ENCODE measurements at regions not wholly inside any gene's neighbourhood (a gene's known extent, or its start where the extent isn't known, plus 50 kb on each side); places are given as distances from the start of the nearest gene placed in this dataset.
A peak's percentile ranks its signal among the peaks of the same experiment; 100 is the strongest.

DNA sequence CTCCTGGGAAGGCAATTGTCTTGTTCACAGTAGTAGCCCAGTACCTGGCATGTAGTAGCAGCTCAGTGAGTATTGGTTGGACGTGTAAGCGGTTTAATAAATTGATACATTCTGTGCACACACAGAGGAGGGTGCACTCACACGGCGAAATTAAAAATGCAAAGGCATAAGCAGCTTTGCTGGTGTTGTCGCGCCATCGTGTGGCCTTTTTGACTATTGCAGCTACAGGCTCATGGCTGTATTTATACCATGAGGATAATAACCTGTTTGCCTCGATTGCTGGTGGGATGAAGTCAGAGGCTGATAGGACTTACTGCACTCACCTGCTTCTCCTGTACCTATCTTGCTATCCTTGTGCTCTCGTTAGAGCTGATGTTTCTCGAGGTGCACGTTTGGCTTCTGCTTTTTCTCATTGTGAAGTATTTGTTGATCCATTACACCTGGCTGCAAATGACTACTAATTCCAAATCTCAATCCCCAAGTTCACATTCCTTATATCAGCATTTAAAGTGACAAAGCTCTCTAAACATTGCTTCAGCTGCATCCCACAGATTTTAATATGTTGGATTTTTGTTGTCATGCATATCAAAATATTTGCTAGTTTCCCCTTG is 61.5 kb downstream of the TBXT start:
- peak; percentile 81 for DNase-seq

DNA sequence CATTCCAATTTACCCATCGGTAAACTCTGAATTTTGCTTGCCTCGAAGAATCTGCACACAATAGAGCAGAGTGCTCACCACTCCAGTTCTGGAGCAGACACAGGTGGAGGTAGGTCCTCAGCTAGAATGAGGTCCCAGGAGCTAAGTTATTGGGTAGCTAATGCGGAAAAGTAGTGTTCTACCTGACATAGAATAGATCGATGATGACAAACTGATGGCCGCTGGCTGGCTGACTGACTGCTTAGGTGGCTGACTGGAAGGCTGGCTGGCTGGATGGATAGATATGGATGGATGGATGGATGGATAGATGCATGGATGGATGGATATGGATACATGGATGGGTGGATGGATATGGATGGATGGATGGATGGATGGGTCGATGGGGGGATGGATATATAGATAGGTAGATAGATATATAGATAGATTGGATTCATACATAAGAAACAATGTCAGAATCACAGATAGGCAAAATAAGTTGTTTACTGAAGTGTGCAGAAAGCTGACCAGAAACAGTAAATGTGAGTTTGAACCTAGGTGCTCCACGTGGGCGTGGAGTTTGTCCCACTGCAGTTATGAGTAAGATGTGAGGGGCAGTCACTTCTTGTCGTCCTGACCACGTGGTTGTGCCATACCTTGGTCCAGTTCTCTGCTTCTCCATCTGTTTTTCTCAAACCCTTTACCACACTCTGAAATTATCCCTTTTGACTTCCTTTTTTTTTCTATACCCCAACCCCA is 62.1 kb downstream of the TBXT start:
- no peak for DNase-seq

DNA sequence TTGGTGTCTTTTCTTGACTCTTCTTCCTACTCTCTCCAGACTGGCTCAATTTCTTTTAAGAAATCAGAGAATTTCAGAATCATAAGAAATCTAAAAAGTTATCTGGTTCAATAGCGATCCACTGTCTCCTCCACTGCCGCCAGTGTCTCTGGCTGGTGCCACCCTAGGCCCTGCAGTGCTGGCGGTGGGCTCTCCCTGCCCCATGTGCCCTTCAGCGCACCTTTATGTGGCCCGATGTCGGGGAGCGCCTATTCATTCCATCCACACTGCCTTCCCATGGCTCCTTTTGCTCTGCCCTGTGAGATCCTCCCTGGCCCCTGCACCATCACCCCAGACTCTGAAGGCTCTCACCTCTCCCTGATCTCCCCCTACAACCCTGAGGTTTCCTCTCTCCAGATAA is 62.8 kb downstream of the TBXT start:
- DNase-seq = no peak

DNA sequence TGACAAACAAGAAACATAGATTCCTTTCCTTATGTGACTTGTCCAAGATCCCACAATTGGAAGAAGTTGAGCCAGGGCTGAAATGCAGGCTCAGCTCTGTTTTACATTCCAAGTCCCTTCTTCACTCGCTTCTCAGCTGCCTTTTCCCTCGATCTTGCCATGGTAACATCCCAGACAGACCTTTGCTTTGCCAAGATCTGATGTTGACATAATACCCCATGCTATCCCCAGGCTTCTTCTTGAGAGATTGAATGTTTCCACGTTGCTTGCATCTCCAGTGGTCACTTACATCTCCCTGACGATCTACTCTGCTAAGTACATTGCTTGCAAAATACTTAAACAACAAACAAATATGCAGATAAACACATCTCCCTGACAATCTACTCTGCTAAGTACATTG is 63.5 kb downstream of the TBXT start:
- DNase-seq = no peak

DNA sequence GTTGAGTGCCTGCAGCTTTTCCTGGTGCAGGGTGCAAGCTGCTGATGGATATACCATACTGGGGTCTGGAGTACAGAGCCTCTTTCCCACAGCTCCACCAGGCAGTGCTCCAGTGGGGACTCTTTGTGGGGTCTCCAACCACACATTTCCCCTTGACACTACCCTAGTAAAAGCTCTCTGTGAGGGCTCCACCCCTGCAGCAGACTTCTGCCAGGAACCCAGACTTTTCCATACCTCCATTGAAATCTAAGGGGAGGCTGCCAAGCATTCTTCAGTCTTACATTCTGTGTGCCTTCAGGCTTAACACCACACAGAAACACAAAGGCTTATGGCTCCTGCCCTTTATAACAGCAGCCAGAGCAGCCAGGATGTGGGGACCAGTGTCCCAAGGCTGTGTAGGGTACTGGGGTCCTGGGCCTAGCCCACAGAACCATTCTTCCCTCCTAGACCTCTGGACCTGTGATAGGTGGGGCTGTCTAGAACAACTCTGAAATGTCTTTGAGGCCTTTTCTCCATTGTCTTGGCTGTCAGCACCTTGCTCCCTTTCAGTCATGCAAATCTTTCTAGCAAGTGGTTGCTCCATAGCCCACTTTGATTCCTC is 65.7 kb downstream of the TBXT start:
- no peak for DNase-seq

DNA sequence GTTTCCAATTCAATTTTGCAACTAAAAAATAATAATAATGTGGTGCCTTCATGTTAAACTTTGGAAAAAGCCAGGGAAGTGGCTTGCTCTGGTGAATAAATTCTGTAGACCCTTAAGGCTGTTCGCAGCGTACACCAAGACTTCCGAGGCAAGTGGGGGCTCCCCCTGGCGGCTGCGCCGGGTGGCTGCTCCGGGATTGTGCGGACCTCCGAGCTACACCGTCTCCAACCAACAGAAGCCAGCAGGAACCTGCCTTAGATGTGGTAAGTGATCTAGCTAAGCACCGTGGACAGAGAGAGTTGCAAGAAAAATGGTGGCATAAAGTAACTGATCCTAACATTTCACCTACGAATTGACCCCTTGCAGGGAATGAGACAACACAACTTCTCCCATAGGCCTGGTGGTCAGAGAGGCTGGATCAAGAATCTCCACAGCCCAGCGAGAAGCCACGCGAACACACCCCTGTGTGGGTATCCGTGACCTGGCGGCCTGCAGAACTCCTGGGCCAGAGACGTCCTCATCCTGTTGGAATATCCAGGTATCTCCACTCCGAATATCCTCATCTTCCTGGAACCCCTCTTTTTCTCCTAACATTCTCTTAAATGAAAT is 69.6 kb downstream of the TBXT start:
- peak; percentile 75 for DNase-seq

DNA sequence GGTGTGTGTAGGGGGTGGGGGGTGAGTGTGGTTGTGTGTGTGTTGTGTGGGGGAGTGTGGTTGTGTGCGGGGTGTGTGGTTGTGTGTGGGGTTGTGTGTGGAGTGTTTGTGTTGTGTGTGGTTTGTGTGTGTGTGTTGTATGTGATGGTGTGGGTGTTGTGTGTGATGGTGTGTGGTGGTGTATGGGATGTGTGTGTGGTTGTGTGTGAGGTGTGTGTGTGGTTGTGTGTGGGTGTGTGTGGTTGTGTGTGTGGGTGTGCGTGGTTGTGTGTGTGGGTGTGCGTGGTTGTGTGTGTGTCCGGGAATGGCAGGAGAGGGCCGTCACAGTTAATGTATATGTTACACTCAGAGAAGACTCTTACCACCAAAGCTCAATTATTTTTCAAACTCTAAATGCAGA is 79.8 kb downstream of the TBXT start:
- DNase-seq = no peak

DNA sequence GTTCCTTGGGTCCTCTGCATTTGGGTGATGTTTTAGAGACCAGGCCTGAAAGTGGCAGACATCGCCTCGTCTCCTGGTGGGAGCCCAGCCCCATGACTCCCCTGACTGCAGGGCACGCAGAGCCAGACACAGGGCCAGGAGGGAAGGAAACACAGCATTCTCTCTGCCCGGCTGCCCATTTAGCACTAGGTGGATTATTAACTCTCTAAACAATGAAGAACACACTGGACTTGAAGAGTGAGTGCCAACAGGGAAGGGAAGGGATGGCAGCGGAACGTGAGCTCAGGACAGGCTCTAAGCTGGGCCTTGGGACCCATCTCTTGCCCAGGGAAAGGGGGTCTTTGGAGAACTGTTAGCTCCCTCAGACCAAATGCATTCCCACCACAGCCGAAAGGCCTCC is 80.4 kb downstream of the TBXT start:
- DNase-seq = no peak

DNA sequence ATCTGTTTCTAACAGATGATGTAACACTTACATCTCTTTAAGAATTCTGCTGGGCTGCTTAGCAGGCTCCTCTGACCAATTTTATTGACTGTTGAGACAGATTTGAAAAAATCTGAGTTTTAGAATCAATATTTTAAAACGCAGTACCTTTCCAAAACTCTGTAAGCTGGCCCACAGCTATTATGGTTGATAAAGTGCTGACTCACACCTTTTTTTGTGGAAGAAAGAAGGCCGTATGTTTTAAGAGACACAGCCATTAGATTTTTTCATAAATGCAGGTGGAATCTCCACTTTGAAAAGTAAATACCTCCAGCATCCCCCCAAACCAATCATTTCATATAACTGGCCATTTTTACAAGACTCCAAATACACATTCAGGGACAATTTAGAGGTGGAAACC is 82.2 kb downstream of the TBXT start:
- DNase-seq = no peak

DNA sequence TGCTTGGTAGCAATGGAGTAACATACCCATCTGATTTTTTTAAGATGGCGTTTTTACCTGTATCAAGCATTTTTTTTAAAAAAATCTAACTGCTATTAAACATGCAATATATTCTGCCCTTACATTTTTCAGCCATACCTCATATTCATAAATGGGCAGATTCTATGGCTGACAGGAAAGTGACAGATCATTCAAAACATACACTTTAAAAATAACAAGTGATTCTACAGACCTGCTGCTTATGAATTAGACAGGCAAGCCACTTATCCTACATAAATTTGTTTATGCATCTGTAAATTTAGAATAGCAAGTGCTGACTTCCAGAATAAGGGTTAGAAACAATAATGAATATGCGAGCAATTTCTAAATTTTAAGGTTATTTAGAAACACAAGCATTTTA is 82.7 kb downstream of the TBXT start:
- no peak for DNase-seq

DNA sequence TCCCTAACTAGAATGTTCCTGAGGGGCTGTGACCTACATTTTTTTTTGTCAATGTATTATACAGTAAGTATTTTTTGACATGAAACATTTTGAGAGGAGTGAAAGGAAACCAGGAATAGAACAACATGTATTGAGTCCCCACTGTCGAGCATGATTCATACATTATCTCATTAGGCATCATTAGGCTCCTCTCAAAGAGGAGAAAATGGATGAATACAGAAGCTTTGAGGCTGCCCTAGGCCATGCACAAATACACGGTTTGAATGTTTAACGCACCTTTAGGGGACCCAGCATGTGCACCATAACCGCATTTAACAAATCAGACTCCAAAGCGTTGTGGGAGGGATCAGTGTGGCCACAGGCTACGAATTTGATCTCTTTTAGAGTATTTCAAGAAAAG is 87.8 kb downstream of the TBXT start:
- no peak for DNase-seq

DNA sequence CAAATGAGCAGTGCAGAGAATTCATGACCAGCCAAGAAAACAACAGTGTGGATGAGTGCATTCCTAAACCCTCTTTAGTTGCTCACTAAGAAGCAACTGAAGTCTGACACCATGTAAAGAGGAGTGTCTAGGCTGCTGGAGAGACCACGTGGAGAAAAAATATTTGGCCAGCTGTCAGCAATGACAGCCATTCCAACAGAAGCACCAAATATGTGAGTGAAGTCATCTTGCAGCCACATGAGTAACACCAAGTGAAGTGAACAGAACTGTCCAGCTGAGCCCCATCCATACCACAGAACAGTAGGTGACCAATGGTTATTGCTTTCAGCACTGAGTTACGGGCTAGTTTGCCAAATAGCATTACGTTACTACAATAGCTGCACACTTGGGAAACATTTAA is 89.4 kb downstream of the TBXT start:
- DNase-seq = no peak

DNA sequence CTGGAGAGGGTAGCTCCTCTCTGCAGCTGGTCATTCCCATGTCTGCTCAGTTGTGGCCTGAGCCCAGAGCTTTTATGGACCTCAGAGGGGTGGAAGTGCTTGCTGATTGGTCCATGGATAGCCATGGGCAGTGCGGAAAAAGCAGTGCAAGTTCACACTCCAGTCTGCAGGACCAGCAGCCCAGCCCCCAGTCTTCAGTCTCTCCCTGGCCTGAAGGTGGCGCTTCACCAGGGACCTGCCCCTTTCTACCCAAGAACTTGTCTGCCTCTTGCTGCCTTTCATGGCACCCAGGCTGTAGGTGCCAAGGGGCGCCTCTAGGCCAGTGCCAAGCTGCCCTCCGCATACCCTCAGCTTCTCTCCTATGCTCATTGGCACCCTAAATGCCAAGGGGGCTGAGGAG is 91.0 kb downstream of the TBXT start:
- no peak for DNase-seq

DNA sequence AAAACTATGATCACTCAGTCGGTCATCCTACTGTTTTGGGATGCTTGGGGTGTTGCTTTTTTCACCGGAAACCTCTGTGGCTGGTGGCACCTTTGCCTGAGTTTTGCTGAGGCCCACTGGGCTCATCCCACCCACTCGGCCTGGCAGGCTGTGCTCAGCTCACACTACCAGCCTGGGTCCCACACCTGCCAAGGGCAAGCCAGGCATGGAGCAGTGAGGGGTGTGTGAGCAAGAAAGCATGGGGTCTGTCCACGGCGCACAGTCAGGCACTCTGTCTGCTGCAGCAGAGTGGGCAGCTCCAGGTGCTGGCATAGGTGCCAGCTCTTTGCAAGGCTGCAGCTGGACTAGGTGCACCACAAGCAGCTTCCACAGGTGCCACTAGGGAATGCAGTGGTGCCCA is 91.7 kb downstream of the TBXT start:
- DNase-seq = no peak

DNA sequence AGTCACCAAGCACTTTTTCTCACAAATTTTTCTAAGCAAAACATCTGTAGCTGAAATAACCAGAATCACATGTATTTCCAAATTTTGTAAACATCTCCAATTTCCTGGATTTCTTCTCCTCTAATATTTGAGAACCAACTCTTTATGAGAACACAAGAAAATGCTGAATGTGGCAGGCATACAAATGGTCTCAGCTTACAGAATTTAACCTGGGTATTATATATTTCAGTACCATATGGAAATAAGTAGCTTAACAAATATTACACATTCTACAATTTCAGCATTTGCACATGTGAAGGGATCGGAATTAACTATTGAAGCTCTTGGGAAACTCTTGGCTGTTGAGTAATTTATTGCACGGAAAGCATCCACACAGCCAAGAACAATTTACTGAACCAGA is 92.5 kb downstream of the TBXT start:
- DNase-seq = no peak

DNA sequence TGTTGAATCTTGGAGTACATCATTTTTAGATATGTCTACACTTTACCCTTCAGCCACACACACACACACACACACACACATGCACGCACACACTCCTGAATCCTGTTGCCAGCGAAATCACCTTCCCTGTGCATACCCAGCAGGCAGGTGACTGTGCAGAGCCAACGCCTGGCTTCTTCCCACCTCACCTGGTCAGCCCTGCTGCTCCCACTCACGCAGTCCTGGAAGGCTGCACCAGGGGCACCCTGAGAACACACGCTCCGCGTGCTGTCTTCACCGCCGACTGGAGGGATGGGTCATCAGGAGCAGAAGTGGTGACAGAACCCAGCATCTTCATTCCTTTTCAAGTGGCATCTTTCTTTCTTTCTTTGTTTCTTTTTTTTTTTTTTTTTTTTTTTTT is 94.6 kb downstream of the TBXT start:
- no peak for DNase-seq

DNA sequence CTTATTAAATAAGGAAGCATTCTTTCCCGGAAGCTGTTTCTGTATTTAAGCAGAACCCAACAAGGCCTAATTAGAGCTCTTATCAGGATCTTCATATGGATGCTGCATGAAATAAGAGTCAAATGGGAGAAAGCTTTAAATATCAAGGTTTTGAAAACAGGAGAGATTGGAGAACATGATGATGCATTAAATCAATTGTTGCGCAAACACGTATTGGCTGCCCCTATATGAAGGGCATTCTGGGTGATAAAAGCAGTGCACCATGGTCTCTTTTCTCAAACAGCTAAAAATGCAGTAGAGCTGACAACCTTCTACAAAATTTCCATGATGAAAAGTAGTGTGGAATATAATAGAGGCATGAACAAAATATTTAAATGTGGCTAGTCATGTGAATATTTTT is 98.9 kb downstream of the TBXT start:
- no peak for DNase-seq

DNA sequence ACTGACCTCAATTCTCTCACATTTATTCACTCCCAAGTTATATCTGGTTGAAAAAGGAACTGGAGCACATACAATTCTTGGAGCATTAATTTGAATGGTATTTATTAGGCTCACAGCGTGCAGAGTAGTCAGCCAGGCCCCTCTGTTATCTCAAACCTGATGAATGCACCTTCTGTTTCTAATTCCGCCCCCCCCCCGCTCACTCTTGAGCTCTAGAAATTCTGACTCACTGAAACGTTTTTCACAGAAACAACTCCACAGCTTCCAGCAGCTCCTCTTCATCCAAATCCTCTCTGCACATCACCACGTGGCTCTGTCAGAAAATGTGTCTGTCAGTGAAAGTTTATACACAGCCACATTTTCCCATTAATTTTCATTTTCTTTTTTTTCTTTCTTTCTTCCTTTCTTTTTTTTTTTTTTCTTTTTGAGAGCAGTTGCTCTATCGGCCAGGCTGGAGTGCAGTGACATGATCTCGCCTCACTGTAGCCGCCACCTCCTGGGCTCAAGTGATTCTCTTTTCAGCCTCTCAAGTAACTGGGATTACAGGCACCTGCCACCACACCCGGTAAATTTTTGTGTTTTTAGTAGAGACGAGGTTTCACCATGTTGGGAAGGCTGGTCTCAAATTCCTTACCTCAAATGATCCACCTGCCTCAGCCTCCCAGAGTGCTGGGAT is 109.4 kb downstream of the TBXT start:
- no peak for DNase-seq

DNA sequence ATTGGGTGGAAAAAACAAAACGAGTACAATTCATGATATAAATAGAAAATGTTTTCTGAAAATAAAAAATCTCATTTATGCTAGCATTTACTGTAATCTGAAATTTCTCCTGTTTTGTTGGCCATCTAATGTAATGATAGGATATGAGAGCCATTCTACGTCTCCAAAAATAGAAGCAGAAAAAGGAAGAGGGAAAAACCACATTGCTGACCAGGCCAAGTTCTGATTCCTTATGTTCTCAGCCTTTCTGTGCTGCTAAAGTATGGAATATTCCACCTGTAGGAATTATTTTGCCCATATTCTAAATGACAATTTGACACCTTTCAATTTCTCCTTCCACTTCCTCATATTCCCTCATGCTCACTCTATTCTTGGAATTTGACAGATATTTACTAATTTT is 110.2 kb downstream of the TBXT start:
- no peak for DNase-seq

DNA sequence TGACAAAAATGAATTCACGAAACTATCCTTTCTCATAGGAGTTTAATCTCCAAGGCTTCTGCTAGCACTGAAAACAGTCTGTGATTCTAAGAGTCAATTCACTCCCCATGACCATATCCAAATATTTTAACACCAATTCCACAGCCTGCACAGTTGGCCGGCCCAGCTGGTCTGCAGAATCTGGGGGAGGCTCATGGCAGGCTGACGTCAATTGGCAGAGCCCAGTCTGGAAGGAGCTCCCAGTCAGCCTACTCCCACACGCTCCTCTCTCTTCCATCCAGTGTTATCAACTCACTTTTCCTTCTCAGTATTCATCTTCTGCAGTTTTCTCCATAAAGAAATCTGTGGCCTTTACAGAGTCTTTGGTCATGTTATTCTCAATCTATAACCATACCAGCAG is 111.0 kb downstream of the TBXT start:
- no peak for DNase-seq

DNA sequence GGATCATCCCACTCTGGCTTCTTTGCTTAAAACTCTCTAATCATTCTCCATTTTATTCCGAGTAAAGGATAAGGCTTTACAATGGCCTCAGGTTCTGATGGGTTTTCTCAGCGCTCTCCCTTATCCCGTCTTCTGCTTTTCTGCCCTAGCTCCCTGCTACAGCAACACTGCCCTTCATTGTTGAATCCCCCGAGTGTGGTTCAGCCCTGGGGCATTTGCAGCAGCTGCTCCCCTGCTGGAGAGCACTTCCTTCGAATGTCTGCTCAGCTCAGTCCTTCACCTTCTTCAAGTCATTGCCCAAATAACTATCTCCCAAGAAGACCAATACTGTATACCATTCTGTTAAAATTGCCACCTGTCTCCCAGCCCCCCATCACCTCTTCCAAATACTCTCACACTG is 111.8 kb downstream of the TBXT start:
- no peak for DNase-seq

DNA sequence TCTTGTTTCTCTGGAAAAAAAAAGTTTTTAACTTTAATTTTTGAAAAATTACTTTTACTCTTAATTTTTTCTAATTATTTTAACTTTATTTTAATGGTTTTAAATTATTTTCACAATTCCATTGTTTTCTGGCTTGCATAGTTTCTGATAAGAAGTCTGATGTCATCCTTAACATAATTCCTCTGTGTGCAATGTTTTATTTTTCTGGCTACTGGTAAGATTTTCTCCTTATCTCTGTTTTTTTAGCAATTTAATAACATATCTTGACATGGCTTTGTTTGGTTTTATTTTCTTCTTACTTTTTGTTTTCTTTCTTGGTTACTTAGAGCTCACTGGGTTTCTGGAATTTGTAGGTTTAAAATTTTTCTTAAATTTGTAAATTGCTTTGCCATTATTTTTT is 114.8 kb downstream of the TBXT start:
- DNase-seq = no peak

DNA sequence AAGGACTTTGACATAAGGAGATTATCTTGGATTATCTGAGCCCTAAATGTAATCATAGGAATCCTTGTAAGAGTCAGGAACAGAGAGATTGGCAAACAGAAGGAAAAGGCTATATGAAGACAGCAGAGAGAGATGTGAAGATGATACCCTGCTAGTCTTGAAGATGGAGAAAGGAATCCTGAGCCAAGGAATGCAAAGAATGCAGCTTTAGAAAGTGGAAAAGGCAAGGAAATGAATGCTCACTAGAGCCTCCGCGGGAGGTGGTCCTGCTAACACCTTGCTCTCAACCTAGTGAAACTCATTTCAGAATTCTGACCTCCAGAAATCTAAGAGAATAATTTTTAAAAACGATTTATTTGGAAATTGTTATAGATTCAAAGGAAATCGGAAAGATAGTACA is 117.1 kb downstream of the TBXT start:
- no peak for DNase-seq

DNA sequence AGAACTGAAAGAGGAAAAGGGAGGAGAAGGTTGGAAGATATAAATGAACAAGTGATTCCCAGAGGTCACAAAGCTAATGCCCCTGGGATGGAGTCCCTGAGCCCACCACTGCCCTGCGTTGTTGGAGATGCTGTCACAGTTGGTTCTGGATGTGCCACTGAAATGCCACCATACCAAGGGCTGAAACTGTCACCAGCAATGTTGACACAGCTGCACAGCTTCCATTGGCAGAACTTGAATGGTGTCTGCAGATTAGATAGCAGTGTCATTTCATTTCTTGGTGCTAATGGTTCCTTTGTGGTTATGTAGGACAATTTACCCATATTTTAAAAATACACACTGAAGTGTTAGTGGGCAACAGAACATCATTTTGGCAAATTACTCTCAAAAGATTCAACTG is 120.7 kb downstream of the TBXT start:
- no peak for DNase-seq

Measured in hematopoietic multipotent progenitor cell treated with erythropoietin and hydrocortisone succinate and interleukin-3 and kit ligand, for 4 days (in vitro differentiated cells).